ENCODE measurements at regions not wholly inside any gene's neighbourhood (a gene's known extent, or its start where the extent isn't known, plus 50 kb on each side); places are given as distances from the start of the nearest gene placed in this dataset.

DNA sequence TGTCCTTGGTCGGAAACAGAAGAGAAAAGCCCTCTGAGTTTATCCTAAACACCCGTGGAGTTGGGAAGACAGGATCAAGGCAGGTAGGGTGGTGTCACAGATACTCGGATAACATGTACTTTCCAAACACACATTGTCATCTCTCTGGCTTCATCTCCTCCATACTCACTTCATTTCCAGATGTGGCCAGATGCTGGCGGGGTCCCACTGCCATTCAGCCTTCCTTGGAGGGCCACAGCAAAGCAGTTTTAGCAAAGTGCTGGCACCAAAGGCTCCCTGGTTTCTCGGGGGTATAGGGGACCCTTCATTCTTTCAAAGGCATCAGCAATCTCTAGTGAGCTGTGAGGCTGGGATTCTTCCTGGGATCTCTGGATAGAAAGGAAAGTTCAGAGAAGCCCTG lies 539.5 kb downstream of the TCERG1L start:
- DNase-seq (ENCODE audit: insufficient read length, low spot score) (no peak), FAIRE-seq (no peak)
- TF ChIP-seq, protein P1, sequence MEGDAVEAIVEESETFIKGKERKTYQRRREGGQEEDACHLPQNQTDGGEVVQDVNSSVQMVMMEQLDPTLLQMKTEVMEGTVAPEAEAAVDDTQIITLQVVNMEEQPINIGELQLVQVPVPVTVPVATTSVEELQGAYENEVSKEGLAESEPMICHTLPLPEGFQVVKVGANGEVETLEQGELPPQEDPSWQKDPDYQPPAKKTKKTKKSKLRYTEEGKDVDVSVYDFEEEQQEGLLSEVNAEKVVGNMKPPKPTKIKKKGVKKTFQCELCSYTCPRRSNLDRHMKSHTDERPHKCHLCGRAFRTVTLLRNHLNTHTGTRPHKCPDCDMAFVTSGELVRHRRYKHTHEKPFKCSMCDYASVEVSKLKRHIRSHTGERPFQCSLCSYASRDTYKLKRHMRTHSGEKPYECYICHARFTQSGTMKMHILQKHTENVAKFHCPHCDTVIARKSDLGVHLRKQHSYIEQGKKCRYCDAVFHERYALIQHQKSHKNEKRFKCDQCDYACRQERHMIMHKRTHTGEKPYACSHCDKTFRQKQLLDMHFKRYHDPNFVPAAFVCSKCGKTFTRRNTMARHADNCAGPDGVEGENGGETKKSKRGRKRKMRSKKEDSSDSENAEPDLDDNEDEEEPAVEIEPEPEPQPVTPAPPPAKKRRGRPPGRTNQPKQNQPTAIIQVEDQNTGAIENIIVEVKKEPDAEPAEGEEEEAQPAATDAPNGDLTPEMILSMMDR (IDR thresholded peaks at IDR 0.05; ENCODE audit: insufficient read depth, missing control alignments) = no peak

GRCh38 chr10:130772676-130773075 lies 538.8 kb downstream of the TCERG1L start:
- FAIRE-seq (no peak), DNase-seq (ENCODE audit: insufficient read length, low spot score) (no peak)
- TF ChIP-seq, protein P1 (IDR thresholded peaks at IDR 0.05; ENCODE audit: insufficient read depth, missing control alignments) = no peak

GRCh38 chr10:130773941-130774340 lies 537.6 kb downstream of the TCERG1L start:
- TF ChIP-seq, protein P1 (IDR thresholded peaks at IDR 0.05; ENCODE audit: insufficient read depth, missing control alignments) = no peak
- FAIRE-seq (no peak), DNase-seq (ENCODE audit: insufficient read length, low spot score) (no peak)

DNA sequence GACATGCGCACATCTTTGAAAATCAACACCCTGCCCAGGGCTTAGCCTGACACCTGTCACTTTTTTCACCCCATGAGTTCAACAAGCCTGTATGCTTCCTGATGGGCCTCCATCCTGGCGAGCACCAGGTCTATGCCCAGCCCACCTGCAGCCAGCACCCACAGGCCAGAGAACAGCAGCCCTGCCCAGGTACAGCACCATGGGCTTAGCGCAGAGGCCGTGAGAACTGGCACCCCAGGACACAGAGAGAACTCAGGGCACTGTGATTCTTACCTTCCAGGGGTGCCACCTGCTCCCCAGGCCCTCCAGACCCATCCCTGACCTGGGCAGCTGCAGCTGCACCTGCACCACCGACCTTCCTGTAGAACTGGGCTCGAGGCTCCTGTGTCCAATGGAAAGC lies 536.6 kb downstream of the TCERG1L start:
- DNase-seq (ENCODE audit: insufficient read length, low spot score) (no peak), FAIRE-seq (no peak)
- TF ChIP-seq, protein P1 (IDR thresholded peaks at IDR 0.05; ENCODE audit: insufficient read depth, missing control alignments) = no peak

GRCh38 chr10:130775311-130775710 lies 536.2 kb downstream of the TCERG1L start:
- TF ChIP-seq, protein P1 (IDR thresholded peaks at IDR 0.05; ENCODE audit: insufficient read depth, missing control alignments) = no peak
- no peak for DNase-seq (ENCODE audit: insufficient read length, low spot score)
- FAIRE-seq = no peak

- no peak for DNase-seq (ENCODE audit: insufficient read length, low spot score)
- TF ChIP-seq, protein P1 (IDR thresholded peaks at IDR 0.05; ENCODE audit: insufficient read depth, missing control alignments) = no peak
- FAIRE-seq = no peak
Measured at GRCh38 chr10:130776724-130777123, 534.8 kb downstream of the TCERG1L start.

- DNase-seq (ENCODE audit: insufficient read length, low spot score) (no peak), FAIRE-seq (no peak)
- TF ChIP-seq, protein P1 (IDR thresholded peaks at IDR 0.05; ENCODE audit: insufficient read depth, missing control alignments) = no peak
Measured at GRCh38 chr10:130777507-130778165, 533.9 kb downstream of the TCERG1L start.

Measured in D721Med (cell line).